Endothelial cell (in vitro differentiated cells): ENCODE measurements at regions not wholly inside any gene's neighbourhood (a gene's known extent, or its start where the extent isn't known, plus 50 kb on each side); places are given as distances from the start of the nearest gene placed in this dataset.
"Not testable (repeated sequence)": the region's sequence is repeated elsewhere in the genome, so short reads cannot be mapped to it uniquely, and the experiment has no call there.

Experiments used
- DNase-seq: peaks from one replicate; pipeline ENCODE4 v3.0.0; 2021; ENCODE audit warnings: low spot score
- H3K27ac Mint-ChIP-seq: one replicate; pipeline ENCODE4 v1.8.0; 2021; ENCODE audit warnings: mixed read lengths, inconsistent platforms; ENCODE audit not compliant: unreplicated experiment
- H3K27me3 Mint-ChIP-seq: one replicate; pipeline ENCODE4 v1.8.0; 2021; ENCODE audit warnings: mild to moderate bottlenecking, moderate library complexity, mixed read lengths, inconsistent platforms; ENCODE audit not compliant: unreplicated experiment
- H3K36me3 Mint-ChIP-seq: one replicate; pipeline ENCODE4 v1.8.0; 2021; ENCODE audit warnings: mild to moderate bottlenecking, low read depth, mixed read lengths, inconsistent platforms; ENCODE audit not compliant: unreplicated experiment
- H3K4me1 Mint-ChIP-seq: one replicate; pipeline ENCODE4 v1.8.0; 2021; ENCODE audit warnings: mild to moderate bottlenecking, mixed read lengths, inconsistent platforms; ENCODE audit not compliant: unreplicated experiment
- H3K4me3 Mint-ChIP-seq: one replicate; pipeline ENCODE4 v1.8.0; 2021; ENCODE audit warnings: mild to moderate bottlenecking, mixed read lengths, inconsistent platforms; ENCODE audit not compliant: unreplicated experiment
- H3K9me3 Mint-ChIP-seq: one replicate; pipeline ENCODE4 v1.8.0; 2021; ENCODE audit warnings: mixed read lengths, inconsistent platforms; ENCODE audit not compliant: unreplicated experiment
- CTCF ChIP-seq: fragments of 200-600 bp; sonication (generic); IDR thresholded peaks from one replicate; pipeline ENCODE4 v1.5.0; 2021; ENCODE audit warnings: antibody characterized with exemption; ENCODE audit not compliant: unreplicated experiment

DNA sequence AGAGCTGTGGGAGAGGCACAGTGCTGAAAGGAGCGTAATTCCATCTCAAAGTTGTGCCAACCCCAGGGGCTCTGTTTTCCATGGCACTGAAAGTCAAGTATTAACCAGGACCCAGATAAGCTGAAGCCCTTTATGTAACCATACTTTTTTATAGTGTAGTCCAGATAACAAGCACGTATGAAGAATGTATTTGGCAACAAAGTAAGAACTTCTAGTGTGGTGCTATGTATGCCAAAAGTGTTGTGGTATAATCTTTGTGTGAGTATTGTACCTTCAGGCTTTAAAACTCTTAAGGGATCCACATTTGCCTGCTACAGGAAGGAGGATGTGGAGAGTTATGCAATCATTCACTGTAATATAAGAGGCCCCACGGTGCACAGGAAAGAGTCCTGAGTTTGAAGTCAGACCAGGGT, 129.4 kb downstream of the IBTK start:
- peaks cover 4% of the 10 kb centered on the region for H3K4me1 Mint-ChIP-seq
- H3K27ac Mint-ChIP-seq: no peak overlapping the region
- no peak for DNase-seq
- no peaks in the 10 kb centered on the region for H3K36me3 Mint-ChIP-seq
- H3K27me3 Mint-ChIP-seq: peaks cover 2% of the 10 kb centered on the region
- no peak overlapping the region for H3K4me3 Mint-ChIP-seq
- TF ChIP-seq CTCF: no peak
- no peaks in the 10 kb centered on the region for H3K9me3 Mint-ChIP-seq

DNA sequence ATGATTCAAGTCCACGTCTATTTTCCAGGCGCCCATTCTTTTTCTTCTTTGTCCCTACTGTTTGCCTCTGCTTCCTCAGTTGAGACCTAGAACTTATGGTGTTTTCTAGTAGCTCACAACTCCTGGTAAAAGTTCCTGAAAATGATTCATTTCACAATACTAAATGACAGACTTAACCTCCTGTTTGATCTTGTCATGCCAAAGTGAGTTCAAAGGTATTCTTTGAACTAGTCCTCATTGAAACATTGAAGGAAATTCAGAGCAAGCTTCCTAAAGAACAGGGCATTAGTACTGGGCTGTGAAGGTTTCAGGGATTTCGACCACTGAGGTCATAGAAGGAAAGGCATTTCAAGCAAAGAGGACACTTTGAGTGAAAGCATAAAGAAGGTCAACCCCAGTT, 132.8 kb downstream of the IBTK start:
- H3K27ac Mint-ChIP-seq: no peak overlapping the region
- H3K4me3 Mint-ChIP-seq: no peak overlapping the region
- H3K4me1 Mint-ChIP-seq: peaks cover 4% of the 10 kb centered on the region
- DNase-seq: no peak
- no peaks in the 10 kb centered on the region for H3K9me3 Mint-ChIP-seq
- H3K27me3 Mint-ChIP-seq: peaks cover 2% of the 10 kb centered on the region
- TF ChIP-seq CTCF: no peak
- no peaks in the 10 kb centered on the region for H3K36me3 Mint-ChIP-seq

- TF ChIP-seq CTCF: no peak
- no peak for DNase-seq
- Mint-ChIP-seq H3K4me3 (no peak overlapping the region), H3K36me3 (no peaks in the 10 kb centered on the region), H3K9me3 (no peaks in the 10 kb centered on the region), H3K27me3 (no peaks in the 10 kb centered on the region), H3K4me1 (peaks cover 2% of the 10 kb centered on the region), H3K27ac (no peak overlapping the region)
Measured at GRCh38 chr6:82113231-82113630, 134.3 kb downstream of the IBTK start.

GRCh38 chr6:82111818-82112217, 135.7 kb downstream of the IBTK start:
- no peaks in the 10 kb centered on the region for H3K9me3 Mint-ChIP-seq
- no peak for TF ChIP-seq CTCF
- no peak for DNase-seq
- no peaks in the 10 kb centered on the region for H3K27me3 Mint-ChIP-seq
- H3K4me3 Mint-ChIP-seq: no peak overlapping the region
- no peak overlapping the region for H3K27ac Mint-ChIP-seq
- H3K36me3 Mint-ChIP-seq: no peaks in the 10 kb centered on the region
- no peaks in the 10 kb centered on the region for H3K4me1 Mint-ChIP-seq

- Mint-ChIP-seq H3K9me3 (no peaks in the 10 kb centered on the region), H3K4me1 (no peaks in the 10 kb centered on the region), H3K27ac (no peak overlapping the region), H3K27me3 (no peaks in the 10 kb centered on the region), H3K36me3 (no peaks in the 10 kb centered on the region), H3K4me3 (no peak overlapping the region)
- no peak for DNase-seq
- TF ChIP-seq CTCF: no peak
Measured at GRCh38 chr6:82111114-82111513, 136.4 kb downstream of the IBTK start.

DNA sequence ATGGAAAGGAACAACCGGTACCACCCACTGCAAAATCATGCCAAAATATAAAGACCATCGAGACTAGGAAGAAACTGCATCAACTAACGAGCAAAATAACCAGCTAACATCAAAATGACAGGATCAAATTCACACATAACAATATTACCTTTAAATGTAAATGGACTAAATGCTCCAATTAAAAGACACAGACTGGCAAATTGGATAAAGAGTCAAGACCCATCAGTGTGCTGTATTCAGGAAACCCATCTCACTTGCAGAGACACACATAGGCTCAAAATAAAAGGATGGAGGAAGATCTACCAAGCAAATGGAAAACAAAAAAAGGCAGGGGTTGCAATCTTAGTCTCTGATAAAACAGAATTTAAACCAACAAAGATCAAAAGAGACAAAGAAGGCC, 144.4 kb downstream of the IBTK start:
- not testable (repeated sequence) for H3K27ac Mint-ChIP-seq, H3K27me3 Mint-ChIP-seq, DNase-seq, H3K4me3 Mint-ChIP-seq, H3K36me3 Mint-ChIP-seq, H3K9me3 Mint-ChIP-seq, H3K4me1 Mint-ChIP-seq

DNA sequence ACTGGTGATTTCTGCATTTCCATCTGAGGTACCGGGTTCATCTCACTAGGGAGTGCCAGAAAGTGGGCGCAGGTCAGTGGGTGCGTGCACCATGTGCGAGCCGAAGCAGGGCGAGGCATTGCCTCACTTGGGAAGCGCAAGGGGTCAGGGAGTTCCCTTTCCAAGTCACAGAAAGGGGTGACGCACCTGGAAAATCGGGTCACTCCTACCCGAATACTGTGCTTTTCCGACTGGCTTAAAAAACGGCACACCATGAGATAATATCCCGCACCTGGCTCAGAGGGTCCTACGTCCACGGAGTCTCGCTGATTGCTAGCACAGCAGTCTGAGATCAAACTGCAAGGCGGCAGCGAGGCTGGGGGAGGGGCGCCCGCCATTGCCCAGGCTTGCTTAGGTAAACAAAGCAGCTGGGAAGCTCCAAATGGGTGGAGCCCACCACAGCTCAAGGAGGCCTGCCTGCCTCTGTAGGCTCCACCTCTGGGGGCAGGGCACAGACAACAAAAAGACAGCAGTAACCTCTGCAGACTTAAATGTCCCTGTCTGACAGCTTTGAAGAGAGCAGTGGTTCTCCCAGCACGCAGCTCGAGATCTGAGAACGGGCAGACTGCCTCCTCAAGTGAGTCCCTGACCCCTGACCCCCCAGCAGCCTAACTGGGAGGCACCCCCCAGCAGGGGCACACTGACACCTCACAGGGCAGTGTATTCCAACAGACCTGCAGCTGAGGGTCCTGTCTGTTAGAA, 146.0 kb downstream of the IBTK start:
- H3K4me3 Mint-ChIP-seq, H3K4me1 Mint-ChIP-seq, H3K36me3 Mint-ChIP-seq, H3K27me3 Mint-ChIP-seq, DNase-seq, H3K9me3 Mint-ChIP-seq, H3K27ac Mint-ChIP-seq: not testable (repeated sequence)

DNA sequence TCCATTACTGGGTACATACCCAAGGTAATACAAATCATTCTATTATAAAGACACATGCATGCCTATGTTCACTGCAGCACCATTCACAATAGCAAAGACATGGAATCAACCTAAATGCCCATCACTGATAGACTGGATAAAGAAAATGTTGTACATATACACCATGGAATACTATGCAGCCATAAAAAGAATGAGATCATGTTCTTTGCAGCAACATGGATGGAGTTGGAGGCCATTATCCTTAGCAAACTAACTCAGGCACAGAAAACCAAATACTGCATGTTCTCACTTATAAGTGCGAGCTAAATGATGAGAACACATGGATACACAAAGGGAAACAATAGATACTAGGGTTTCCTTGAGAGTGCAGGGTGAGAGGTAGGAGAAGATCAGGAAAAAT, 146.8 kb downstream of the IBTK start:
- H3K27me3 Mint-ChIP-seq, DNase-seq, H3K27ac Mint-ChIP-seq, H3K36me3 Mint-ChIP-seq, H3K4me3 Mint-ChIP-seq, H3K4me1 Mint-ChIP-seq, H3K9me3 Mint-ChIP-seq: not testable (repeated sequence)
